DND-41 (cell line): ENCODE measurements at regions not wholly inside any gene's neighbourhood (a gene's known extent, or its start where the extent isn't known, plus 50 kb on each side); places are given as distances from the start of the nearest gene placed in this dataset.

Source experiments
- ATAC-seq: fragments of 200-7000 bp; cut with Tn5 transposase; 3 replicates; pipeline ENCODE4 v1.9.1; 2021; ENCODE audit warnings: low read depth; ENCODE audit not compliant: insufficient read depth
- DNase-seq: peaks from one replicate; pipeline ENCODE4 v3.0.0-alpha.2; 2020
- H2AFZ ChIP-seq: 2 replicates; pipeline ENCODE4 v1.6.0; 2012; ENCODE audit warnings: low read depth, low read length
- H3K27ac ChIP-seq: 2 replicates; pipeline ENCODE4 v1.5.1; 2012; ENCODE audit warnings: low read length, inconsistent platforms
- H3K27me3 ChIP-seq: fragments of 200-600 bp; sonication (generic); 2 replicates; pipeline ENCODE4 v1.6.0; 2012; ENCODE audit warnings: low read length, mild to moderate bottlenecking, inconsistent platforms; ENCODE audit not compliant: insufficient read depth, poor library complexity
- H3K36me3 ChIP-seq: 2 replicates; pipeline ENCODE4 v1.5.1; 2012; ENCODE audit warnings: low read length, inconsistent platforms; ENCODE audit not compliant: insufficient read depth
- H3K4me1 ChIP-seq: 2 replicates; pipeline ENCODE4 v1.5.1; 2012; ENCODE audit warnings: mild to moderate bottlenecking, low read length; ENCODE audit not compliant: insufficient read depth
- H3K4me2 ChIP-seq: 2 replicates; pipeline ENCODE4 v1.6.0; 2012; ENCODE audit warnings: mild to moderate bottlenecking, moderate library complexity, low read length, inconsistent platforms; ENCODE audit not compliant: insufficient read depth
- H3K4me3 ChIP-seq, 2 experiments: fragments of 200-600 bp in 1 of 2; shearing (Covaris generic) in 1 of 2; 2 replicates each; pipeline ENCODE4 v1.5.1; 2012 to 2016; ENCODE audit warnings: inconsistent platforms in 2 of 2, low read length in 2 of 2, mild to moderate bottlenecking in 2 of 2, low read depth in 1 of 2, moderate library complexity in 1 of 2
- H3K79me2 ChIP-seq: 2 replicates; pipeline ENCODE4 v1.6.0; 2012; ENCODE audit warnings: low read length, inconsistent platforms; ENCODE audit not compliant: insufficient read depth
- H3K9ac ChIP-seq: 2 replicates; pipeline ENCODE4 v1.6.0; 2012; ENCODE audit warnings: low read depth, mild to moderate bottlenecking, inconsistent platforms, low read length, moderate library complexity
- H3K9me3 ChIP-seq: 2 replicates; pipeline ENCODE4 v1.5.1; 2012; ENCODE audit warnings: low read length, moderate library complexity, mild to moderate bottlenecking, inconsistent platforms; ENCODE audit not compliant: insufficient read depth, severe bottlenecking
- H4K20me1 ChIP-seq: 2 replicates; pipeline ENCODE4 v1.6.0; 2012; ENCODE audit warnings: low read length; ENCODE audit not compliant: insufficient read depth
- CTCF ChIP-seq: IDR thresholded peaks from 2 replicates; pipeline ENCODE4 v1.5.1; 2012; ENCODE audit warnings: borderline replicate concordance, low read length, moderate library complexity, mild to moderate bottlenecking; ENCODE audit not compliant: poor library complexity, severe bottlenecking; ENCODE audit errors: extremely low read depth
- EZH2 ChIP-seq: IDR thresholded peaks from 3 replicates; pipeline ENCODE4 v1.6.1; 2012; ENCODE audit warnings: borderline replicate concordance, low read depth, mild to moderate bottlenecking, moderate library complexity, low read length, inconsistent platforms; ENCODE audit not compliant: severe bottlenecking

- TF ChIP-seq CTCF (no peak), EZH2 (no peak)
- H3K9me3 ChIP-seq, result no peaks in the 10 kb centered on the region
- DNase-seq (no peak), ATAC-seq (no peak)
- H3K79me2 ChIP-seq, result no peaks in the 10 kb centered on the region
- H3K4me2 ChIP-seq, result no peak overlapping the region
- H2AFZ ChIP-seq, result no peak overlapping the region
- H3K9ac ChIP-seq, result no peak overlapping the region
- no peaks in the 10 kb centered on the region for H4K20me1 ChIP-seq
- no peaks in the 10 kb centered on the region for H3K27me3 ChIP-seq
- no peaks in the 10 kb centered on the region for H3K4me1 ChIP-seq
- H3K27ac ChIP-seq, result no peak overlapping the region
- H3K4me3 ChIP-seq, result no peak overlapping the region
- H3K36me3 ChIP-seq, result no peaks in the 10 kb centered on the region
Measured at GRCh38 chr13:69566104-69566716, 541.4 kb upstream of the ATXN8OS start.

GRCh38 chr13:69565334-69565733, 542.3 kb upstream of the ATXN8OS start:
- H3K4me1 ChIP-seq, result no peaks in the 10 kb centered on the region
- no peak overlapping the region for H3K27ac ChIP-seq
- no peaks in the 10 kb centered on the region for H3K79me2 ChIP-seq
- TF ChIP-seq EZH2 (no peak), CTCF (peak; percentile 45)
- ATAC-seq (no peak; the same call in 2 of the 3 replicates), DNase-seq (no peak)
- H3K4me3 ChIP-seq, result no peak overlapping the region
- no peak overlapping the region for H2AFZ ChIP-seq
- H3K36me3 ChIP-seq, result no peaks in the 10 kb centered on the region
- H3K9ac ChIP-seq, result no peak overlapping the region
- no peaks in the 10 kb centered on the region for H4K20me1 ChIP-seq
- no peaks in the 10 kb centered on the region for H3K9me3 ChIP-seq
- no peaks in the 10 kb centered on the region for H3K27me3 ChIP-seq
- H3K4me2 ChIP-seq, result no peak overlapping the region

- H2AFZ ChIP-seq, result no peak overlapping the region
- DNase-seq (no peak), ATAC-seq (no peak)
- H4K20me1 ChIP-seq, result no peaks in the 10 kb centered on the region
- no peaks in the 10 kb centered on the region for H3K9me3 ChIP-seq
- no peaks in the 10 kb centered on the region for H3K27me3 ChIP-seq
- H3K27ac ChIP-seq, result no peak overlapping the region
- H3K79me2 ChIP-seq, result no peaks in the 10 kb centered on the region
- H3K4me1 ChIP-seq, result no peaks in the 10 kb centered on the region
- no peak overlapping the region for H3K4me3 ChIP-seq
- H3K9ac ChIP-seq, result no peak overlapping the region
- H3K4me2 ChIP-seq, result no peak overlapping the region
- TF ChIP-seq CTCF, result no peak
- TF ChIP-seq EZH2, result no peak
- no peaks in the 10 kb centered on the region for H3K36me3 ChIP-seq
Measured at GRCh38 chr13:69556540-69557196, 551.0 kb upstream of the ATXN8OS start.
